ENCODE measurements at regions not wholly inside any gene's neighbourhood (a gene's known extent, or its start where the extent isn't known, plus 50 kb on each side); places are given as distances from the start of the nearest gene placed in this dataset.
A peak's percentile ranks its signal among the peaks of the same experiment; 100 is the strongest.
"Not testable (repeated sequence)": the region's sequence is repeated elsewhere in the genome, so short reads cannot be mapped to it uniquely, and the experiment has no call there.

- DNase-seq (ENCODE audit: low spot score), result no peak
These were observed 323.9 kb downstream of the NNT start for GRCh38 chr5:43926923-43927322.

GRCh38 chr5:43920422-43920821 is 317.4 kb downstream of the NNT start:
- no peak for DNase-seq (ENCODE audit: low spot score)

DNA sequence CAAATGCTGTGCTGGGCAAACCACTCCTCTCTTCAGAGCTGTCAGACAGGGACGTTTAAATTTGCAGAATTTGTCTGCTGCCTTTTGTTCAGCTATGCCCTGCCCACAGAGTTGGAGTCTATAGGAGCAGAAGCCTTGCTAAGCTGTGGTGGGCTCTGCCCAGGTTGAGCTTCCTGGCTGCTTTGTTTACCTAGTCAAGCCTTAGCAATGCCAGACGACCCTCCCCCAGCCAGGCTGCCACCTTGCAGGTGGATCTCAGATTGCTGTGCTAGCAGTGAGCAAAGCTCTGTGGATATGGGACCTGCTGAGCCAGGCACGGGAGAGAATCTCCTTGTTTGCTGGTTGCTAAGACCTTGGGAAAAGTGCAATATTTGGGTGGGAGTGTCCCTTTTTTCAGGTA is 314.9 kb downstream of the NNT start:
- no peak for DNase-seq (ENCODE audit: low spot score)

GRCh38 chr5:43903129-43903528 is 300.1 kb downstream of the NNT start:
- no peak for DNase-seq (ENCODE audit: low spot score)

DNA sequence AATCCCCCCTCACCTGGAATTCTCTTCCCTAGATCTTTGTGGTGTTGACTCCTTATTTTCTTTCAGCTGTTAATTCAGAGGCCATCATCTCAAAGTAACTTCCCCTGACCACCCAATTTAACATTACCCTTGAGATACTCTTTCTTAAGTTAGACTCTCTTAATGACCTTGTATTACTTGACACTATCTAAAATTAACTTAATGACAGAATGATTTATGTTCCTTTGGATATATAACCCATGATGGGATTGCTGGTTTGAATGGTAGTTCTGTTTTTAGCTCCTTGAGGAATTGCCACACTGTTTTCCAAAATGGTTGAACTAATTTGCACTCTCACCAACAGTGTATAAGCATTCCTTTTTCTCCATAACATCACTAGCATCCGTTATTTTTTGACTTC is 298.0 kb downstream of the NNT start:
- no peak for DNase-seq (ENCODE audit: low spot score)

GRCh38 chr5:43895876-43896275 is 292.9 kb downstream of the NNT start:
- DNase-seq (ENCODE audit: low spot score), result no peak

- DNase-seq (ENCODE audit: low spot score), result no peak
These were observed 291.1 kb downstream of the NNT start for GRCh38 chr5:43893951-43894684.

GRCh38 chr5:43891112-43891511 is 288.1 kb downstream of the NNT start:
- DNase-seq (ENCODE audit: low spot score), result no peak

DNA sequence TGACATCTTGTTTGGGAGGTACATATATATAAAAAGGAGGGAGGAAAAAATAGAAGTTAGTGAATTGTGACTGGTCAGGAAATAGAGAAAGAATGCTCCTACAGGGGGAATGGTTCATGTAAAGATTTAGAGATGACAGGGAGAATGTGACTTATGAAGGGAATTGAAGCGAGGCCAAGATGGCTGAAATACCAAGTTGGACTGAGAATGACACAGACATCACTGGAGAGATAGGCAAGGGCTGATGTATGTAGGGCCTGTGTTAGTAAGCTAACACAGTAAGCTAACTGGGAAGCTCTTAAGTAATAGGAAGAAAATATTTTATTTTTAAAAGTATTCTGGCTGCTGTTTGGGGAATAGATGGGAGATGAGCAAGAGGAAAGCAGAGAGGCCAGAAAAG is 286.3 kb downstream of the NNT start:
- no peak for DNase-seq (ENCODE audit: low spot score)

GRCh38 chr5:43875741-43876140 is 272.8 kb downstream of the NNT start:
- no peak for DNase-seq (ENCODE audit: low spot score)

DNA sequence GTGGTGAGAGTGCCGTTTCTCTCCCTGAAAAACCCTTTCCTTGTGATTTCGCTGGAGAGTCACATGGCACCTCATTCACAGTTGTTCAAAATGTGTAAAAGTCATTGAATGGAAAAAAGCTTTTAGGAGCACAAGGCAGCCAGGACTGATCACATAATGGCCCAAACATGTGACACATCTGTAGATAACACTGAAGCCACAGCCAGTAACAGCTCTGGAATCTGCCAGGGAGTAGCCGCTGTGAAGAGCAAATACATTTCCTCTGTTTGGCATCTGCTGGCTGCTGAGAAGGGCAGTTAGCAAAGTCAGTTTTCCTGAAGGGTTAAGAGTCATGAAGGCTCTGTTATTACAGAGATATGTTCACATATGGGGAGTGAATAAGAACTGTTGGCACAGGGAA is 271.8 kb downstream of the NNT start:
- DNase-seq (ENCODE audit: low spot score), result no peak

- DNase-seq (ENCODE audit: low spot score), result no peak
These were observed 270.8 kb downstream of the NNT start for GRCh38 chr5:43873791-43874190.

GRCh38 chr5:43859309-43859708 is 256.3 kb downstream of the NNT start:
- DNase-seq (ENCODE audit: low spot score), result no peak

- no peak for DNase-seq (ENCODE audit: low spot score)
These were observed 252.5 kb downstream of the NNT start for GRCh38 chr5:43855452-43855851.

DNA sequence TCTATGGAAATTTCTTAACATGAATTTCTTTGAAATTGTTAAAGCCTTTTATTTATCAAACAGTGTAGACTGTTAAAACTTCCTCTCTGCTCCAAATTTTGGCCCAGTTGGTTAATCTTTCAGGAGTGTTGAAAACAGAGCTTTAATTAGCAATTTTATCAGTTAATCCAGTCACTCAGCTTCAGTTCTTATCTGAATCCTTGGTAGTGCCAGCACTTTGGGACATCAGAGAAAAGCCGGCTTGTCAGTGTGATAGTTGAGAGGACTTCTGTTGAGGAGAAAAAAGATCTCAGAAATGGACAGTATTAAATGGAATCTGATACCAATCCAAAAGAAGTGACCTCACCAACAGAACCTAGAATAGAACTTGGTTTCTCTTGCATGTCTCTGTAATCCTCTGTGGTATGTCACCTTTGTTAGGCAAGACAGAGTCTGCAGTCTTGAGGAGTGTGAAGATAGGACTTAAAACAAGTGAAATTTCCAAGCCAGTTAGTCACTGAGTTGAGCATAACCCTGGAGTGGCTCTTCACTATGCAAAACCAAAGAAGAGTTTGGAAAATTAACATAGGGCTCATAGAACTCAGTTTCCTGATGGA is 251.8 kb downstream of the NNT start:
- DNase-seq (ENCODE audit: low spot score), result no peak

DNA sequence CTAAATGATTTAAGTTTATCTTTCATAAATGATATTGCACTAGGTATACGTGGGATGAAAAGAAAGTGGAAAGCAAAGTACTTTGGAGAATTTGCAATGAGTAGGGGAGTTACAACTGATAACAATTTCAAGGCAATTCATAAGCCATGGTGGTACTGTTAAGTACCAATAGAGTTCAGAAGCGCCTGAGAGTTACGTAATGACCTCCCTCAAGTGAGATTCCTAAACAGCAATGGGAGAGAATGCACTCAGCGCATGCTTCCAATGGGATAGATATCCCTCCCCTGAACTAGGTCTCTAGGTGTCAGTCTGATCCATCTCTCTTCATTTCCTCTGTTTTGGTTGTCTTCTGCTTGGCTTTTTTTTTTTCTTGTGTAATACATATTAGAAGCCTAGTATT is 249.3 kb downstream of the NNT start:
- no peak for DNase-seq (ENCODE audit: low spot score)

GRCh38 chr5:43851741-43852140 is 248.8 kb downstream of the NNT start:
- peak; percentile 36 for DNase-seq (ENCODE audit: low spot score)

GRCh38 chr5:43840424-43841125 is 237.6 kb downstream of the NNT start:
- DNase-seq (ENCODE audit: low spot score), result no peak

- no peak for DNase-seq (ENCODE audit: low spot score)
These were observed 236.2 kb downstream of the NNT start for GRCh38 chr5:43839218-43839617.

DNA sequence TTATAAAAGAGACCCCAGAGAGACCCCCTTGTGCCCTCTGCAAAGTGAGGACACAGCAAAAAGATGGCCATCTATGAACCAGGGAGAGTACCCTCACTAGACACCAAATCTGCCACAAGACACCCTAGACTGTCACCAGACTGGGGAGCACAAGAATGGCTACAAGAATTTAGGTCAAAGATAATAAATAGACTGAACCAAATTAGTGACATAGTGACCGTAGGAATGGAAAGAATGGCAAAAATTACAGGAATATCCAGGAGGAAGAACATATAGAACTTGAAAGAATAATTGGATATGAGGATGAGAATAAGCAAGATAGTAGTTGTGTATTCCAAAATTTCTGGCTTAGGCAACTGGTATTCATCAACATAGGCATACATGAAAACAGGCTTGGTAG is 235.0 kb downstream of the NNT start:
- DNase-seq (ENCODE audit: low spot score), result no peak

- DNase-seq (ENCODE audit: low spot score), result no peak
These were observed 234.1 kb downstream of the NNT start for GRCh38 chr5:43837091-43837490.

DNA sequence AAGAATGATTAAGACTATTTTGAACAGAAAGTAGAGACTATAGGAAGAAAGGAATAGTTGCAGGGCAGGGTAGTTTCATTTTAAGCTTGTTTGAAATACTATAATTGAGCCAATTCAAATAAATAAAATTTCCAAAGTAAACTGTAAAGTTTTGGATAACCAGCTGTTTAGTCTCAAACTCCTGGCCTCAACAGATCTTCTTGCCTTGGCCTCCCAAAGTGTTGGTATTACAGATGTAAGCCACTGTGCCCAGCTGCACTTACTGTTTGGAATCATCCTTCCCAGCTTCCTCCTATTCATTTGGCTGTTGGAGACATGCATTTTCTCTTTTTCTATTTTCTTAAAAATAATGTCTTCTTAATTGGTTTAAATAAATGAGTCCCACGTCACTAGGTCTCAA is 231.0 kb downstream of the NNT start:
- DNase-seq (ENCODE audit: low spot score), result no peak

DNA sequence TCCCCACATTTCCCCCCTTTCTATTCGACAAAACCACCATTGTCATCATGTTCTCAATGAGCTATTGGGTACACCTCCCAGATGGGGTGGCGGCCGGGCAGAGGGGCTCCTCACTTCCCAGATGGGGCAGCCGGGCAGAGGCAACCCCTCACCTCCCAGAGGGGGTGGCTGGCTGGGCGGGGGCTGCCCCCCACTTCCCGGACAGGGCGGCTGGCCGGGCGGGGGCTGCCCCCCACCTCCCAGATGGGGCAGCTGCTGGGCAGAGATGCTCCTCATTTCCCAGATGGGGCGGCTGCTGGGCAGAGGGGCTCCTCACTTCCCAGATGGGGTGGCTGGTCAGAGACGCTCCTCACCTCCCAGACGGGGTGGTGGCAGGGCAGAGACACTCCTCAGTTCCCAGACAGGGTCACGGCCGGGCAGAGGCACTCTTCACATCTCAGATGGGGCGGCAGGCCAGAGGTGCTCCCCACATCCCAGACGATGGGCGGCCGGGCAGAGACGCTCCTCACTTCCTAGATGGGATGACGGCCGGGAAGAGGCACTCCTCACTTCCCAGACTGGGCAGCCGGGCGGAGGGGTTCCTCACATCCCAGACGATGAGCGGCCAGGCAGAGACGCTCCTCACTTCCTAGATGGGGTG is 221.5 kb downstream of the NNT start:
- not testable (repeated sequence) for DNase-seq (ENCODE audit: low spot score)

Measured in H4 (cell line).